ENCODE measurements at regions not wholly inside any gene's neighbourhood (a gene's known extent, or its start where the extent isn't known, plus 50 kb on each side); places are given as distances from the start of the nearest gene placed in this dataset.

- TF ChIP-seq ZNF462 (CRISPR knock-in tag; IDR thresholded peaks at IDR 0.05), result no peak
- no peak for TF ChIP-seq EZH2phosphoT487 (IDR thresholded peaks at IDR 0.05; ENCODE audit: unreplicated experiment)
- no peak for TF ChIP-seq CREB1 (CRISPR knock-in tag; IDR thresholded peaks at IDR 0.05; ENCODE audit: low read depth)
- TF ChIP-seq ETS1 (IDR thresholded peaks at IDR 0.05), result no peak
- TF ChIP-seq ZNF114 (CRISPR knock-in tag; IDR thresholded peaks at IDR 0.05), result no peak
- TF ChIP-seq STAT1 (IDR thresholded peaks at IDR 0.05; ENCODE audit: unreplicated experiment), result no peak
- no peak for TF ChIP-seq EZH2 (IDR thresholded peaks at IDR 0.05; ENCODE audit: low read depth, unreplicated experiment)
- TF ChIP-seq NANOG (IDR thresholded peaks at IDR 0.05; ENCODE audit: borderline replicate concordance), result no peak
- no peak for TF ChIP-seq CTCF (conservative IDR thresholded peaks at IDR 0.05; ENCODE audit: low read depth in 2 of 2)
- no peak for TF ChIP-seq REST (IDR thresholded peaks at IDR 0.05; ENCODE audit: unreplicated experiment)
- no peak for TF ChIP-seq POLR2AphosphoS5 (IDR thresholded peaks at IDR 0.05; ENCODE audit: low read depth)
- TF ChIP-seq JUNB (IDR thresholded peaks at IDR 0.05; ENCODE audit: unreplicated experiment), result no peak
- no peaks in the 10 kb centered on the region for H3K4me1 Mint-ChIP-seq
- H3K9me3 Mint-ChIP-seq, result peaks cover 18% of the 10 kb centered on the region
- H4K20me1 ChIP-seq (replicated peaks; ENCODE audit: insufficient read depth), result no peaks in the 10 kb centered on the region
- H3K79me2 ChIP-seq (replicated peaks; ENCODE audit: insufficient read depth), result no peaks in the 10 kb centered on the region
- peaks cover 5% of the 10 kb centered on the region for H3K27me3 Mint-ChIP-seq (ENCODE audit: insufficient read depth, low read depth, poor library complexity)
- H3K27ac Mint-ChIP-seq, result no peak overlapping the region
- H3F3A ChIP-seq (replicated peaks; ENCODE audit: low read depth), result no peaks in the 10 kb centered on the region
- H3K27ac ChIP-seq (ENCODE audit: low read depth), result no peak overlapping the region
- H3K27me3 ChIP-seq (ENCODE audit: insufficient read depth), result no peaks in the 10 kb centered on the region
- H3K4me3 ChIP-seq, result no peak overlapping the region
- H3K36me3 Mint-ChIP-seq (ENCODE audit: low read depth), result peaks cover 4% of the 10 kb centered on the region; the same call in 2 of the 3 replicates
- H2AFZ ChIP-seq, result no peak overlapping the region
- no peak overlapping the region for H3K4me2 ChIP-seq
- H3K36me3 ChIP-seq (ENCODE audit: insufficient read depth), result no peaks in the 10 kb centered on the region
- H3K4me3 Mint-ChIP-seq, result no peak overlapping the region
- ATAC-seq (no peak), DNase-seq (ENCODE audit: low spot score) (no peak)
- no peaks in the 10 kb centered on the region for H3K4me1 ChIP-seq (ENCODE audit: insufficient read depth)
- peaks cover 3% of the 10 kb centered on the region; the same call in 1 of the 2 replicates for H3K9me2 ChIP-seq (ENCODE audit: insufficient read depth)
Observed at GRCh38 chr12:47493801-47494200, 212.0 kb downstream of the RPAP3 start.

Measured in GM23338 (cell line).